ENCODE measurements at regions not wholly inside any gene's neighbourhood (a gene's known extent, or its start where the extent isn't known, plus 50 kb on each side); places are given as distances from the start of the nearest gene placed in this dataset.

DNA sequence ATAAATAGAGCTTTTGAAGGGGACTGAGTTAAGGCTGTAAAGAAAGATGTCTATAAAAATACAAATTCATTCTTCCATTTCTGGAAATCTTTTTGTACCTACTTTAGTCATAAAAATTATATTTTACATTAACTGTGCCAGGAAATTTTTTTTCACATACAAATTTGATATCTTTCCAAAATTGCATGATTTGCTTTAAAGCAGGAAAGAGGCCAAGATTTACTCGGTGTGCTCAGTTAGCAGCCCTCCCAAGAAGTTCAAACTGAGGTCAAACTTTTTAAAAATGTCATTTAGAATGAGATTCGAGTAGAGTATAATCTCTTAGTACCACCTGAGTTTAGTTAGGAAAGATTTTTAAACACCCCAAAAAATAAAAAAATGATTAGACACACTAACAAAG lies 173.2 kb upstream of the GRIP1 start:
- Histone ChIP-seq H3K4me1 (ENCODE audit: control insufficient read depth, insufficient read depth, low read length) (no peaks in the 10 kb centered on the region), H3K4me3 (ENCODE audit: low read length in 2 of 2) (no peak overlapping the region), H3K9me3 (ENCODE audit: control insufficient read depth in 2 of 2, low read length in 2 of 2) (no peaks in the 10 kb centered on the region), H3K36me3 (ENCODE audit: control insufficient read depth in 2 of 2, insufficient read depth in 2 of 2, low read length in 2 of 2) (no peaks in the 10 kb centered on the region), H3K9ac (ENCODE audit: low read length in 2 of 2) (no peak overlapping the region), H3K27ac (ENCODE audit: low read length) (no peak overlapping the region), H3K27me3 (ENCODE audit: control insufficient read depth in 1 of 2, insufficient read depth in 2 of 2, low read length in 2 of 2) (no peaks in the 10 kb centered on the region)

DNA sequence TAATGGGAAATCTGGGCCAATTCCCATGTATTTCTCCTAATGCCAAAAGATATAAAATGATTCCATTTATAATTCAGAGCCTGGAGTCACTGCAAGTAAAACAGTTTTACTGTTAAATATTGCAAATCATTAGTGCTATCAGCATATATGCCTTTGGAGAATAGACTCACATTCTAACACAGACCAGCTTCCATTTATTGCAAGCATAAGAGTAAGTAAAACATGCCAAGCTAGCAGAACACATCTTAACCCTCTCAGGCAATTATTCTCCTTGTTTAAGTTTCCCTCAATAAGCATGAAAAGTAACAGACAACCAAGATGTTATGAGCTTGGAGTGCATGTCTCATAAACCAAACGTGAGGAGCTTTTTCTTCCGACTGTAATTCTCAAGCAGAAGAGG lies 173.9 kb upstream of the GRIP1 start:
- Histone ChIP-seq H3K4me3 (ENCODE audit: low read length in 2 of 2) (no peak overlapping the region), H3K36me3 (ENCODE audit: control insufficient read depth in 2 of 2, insufficient read depth in 2 of 2, low read length in 2 of 2) (no peaks in the 10 kb centered on the region), H3K27ac (ENCODE audit: low read length) (no peak overlapping the region), H3K4me1 (ENCODE audit: control insufficient read depth, insufficient read depth, low read length) (no peaks in the 10 kb centered on the region), H3K27me3 (ENCODE audit: control insufficient read depth in 1 of 2, insufficient read depth in 2 of 2, low read length in 2 of 2) (no peaks in the 10 kb centered on the region), H3K9ac (ENCODE audit: low read length in 2 of 2) (no peak overlapping the region), H3K9me3 (ENCODE audit: control insufficient read depth in 2 of 2, low read length in 2 of 2) (no peaks in the 10 kb centered on the region)

DNA sequence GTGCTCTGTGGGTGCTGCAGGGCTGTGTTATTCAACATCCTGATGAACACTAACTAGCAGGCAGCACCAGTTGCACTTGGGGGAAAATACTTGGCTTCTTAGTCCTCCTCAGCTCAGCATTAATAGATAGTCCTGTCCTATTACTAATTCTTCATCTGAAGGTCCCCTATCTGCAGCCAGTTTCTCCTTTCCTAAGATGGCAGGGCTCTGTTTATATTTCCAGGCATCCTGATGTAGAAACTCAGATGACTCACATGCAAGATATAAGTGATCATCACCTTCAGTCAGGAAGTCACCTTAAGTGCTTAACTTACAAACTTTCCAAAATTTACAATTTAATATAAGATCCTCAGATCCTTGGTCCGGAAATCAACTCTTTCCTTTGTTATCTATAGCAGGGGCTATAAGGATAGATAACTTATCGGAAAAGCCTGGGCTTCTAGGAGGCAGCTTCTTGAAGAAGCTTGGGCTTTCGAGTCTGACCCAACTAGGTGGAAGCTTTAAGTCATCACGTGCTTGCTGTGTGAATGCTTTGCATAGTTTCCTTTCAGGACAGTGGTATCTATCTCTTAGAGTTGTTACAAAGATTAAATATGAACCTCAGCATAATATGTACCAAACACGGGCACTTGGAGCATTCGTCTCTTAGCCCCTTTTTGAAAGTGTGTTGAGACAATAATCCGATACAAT lies 181.0 kb upstream of the GRIP1 start:
- H3K36me3 ChIP-seq (ENCODE audit: control insufficient read depth in 2 of 2, insufficient read depth in 2 of 2, low read length in 2 of 2): no peaks in the 10 kb centered on the region
- H3K27me3 ChIP-seq (ENCODE audit: control insufficient read depth in 1 of 2, insufficient read depth in 2 of 2, low read length in 2 of 2): no peaks in the 10 kb centered on the region
- H3K4me3 ChIP-seq (ENCODE audit: low read length in 2 of 2): no peak overlapping the region
- H3K27ac ChIP-seq (ENCODE audit: low read length): no peak overlapping the region
- H3K9me3 ChIP-seq (ENCODE audit: control insufficient read depth in 2 of 2, low read length in 2 of 2): no peaks in the 10 kb centered on the region
- H3K4me1 ChIP-seq (ENCODE audit: control insufficient read depth, insufficient read depth, low read length): no peaks in the 10 kb centered on the region
- no peak overlapping the region for H3K9ac ChIP-seq (ENCODE audit: low read length in 2 of 2)

DNA sequence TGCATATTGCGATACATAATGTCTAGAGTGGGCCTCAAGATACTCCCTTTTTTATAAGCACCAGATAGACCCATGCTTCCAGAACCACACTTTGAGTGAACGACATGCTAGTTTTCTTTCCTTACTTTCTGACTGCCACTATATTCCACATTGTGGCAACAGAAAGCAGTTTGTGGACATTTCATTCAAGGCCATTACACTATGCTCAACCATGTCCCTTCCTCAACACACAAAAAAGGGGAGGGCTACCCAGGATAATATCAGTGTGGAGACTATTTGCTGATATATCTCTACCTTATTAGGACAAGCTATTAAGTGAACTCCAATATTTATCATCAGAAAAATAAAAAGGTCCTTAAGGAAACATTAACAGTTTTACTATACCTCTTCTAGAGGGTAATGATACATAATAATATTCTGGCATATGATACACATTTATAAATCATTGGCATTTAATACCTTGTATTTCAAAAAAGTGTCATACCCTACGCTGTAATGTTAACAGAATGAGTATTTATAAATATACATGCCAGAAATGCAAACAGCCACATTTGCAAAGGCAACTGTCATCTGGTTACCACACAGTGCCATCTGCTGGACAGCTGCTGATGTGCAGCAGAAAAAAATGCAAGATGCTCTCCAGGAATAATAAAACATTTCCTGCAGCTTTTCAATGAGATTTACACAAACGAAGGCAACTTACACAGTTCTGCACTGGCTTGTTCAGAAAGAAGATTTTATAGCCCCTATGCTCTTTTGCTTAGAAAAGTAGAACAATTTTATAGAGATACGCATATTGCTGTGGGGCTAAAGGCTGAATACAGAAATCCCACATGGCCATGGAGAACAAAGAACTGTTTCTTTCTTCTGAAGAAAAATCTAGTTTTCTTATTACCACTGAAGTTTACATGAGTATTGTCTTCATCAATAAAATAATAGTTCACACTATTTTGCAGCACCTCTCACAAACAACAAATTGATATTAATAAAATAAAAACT lies 182.2 kb upstream of the GRIP1 start:
- H3K36me3 ChIP-seq (ENCODE audit: control insufficient read depth in 2 of 2, insufficient read depth in 2 of 2, low read length in 2 of 2): no peaks in the 10 kb centered on the region
- no peak overlapping the region for H3K9ac ChIP-seq (ENCODE audit: low read length in 2 of 2)
- no peaks in the 10 kb centered on the region for H3K9me3 ChIP-seq (ENCODE audit: control insufficient read depth in 2 of 2, low read length in 2 of 2)
- no peak overlapping the region for H3K27ac ChIP-seq (ENCODE audit: low read length)
- no peak overlapping the region for H3K4me3 ChIP-seq (ENCODE audit: low read length in 2 of 2)
- no peaks in the 10 kb centered on the region for H3K4me1 ChIP-seq (ENCODE audit: control insufficient read depth, insufficient read depth, low read length)
- H3K27me3 ChIP-seq (ENCODE audit: control insufficient read depth in 1 of 2, insufficient read depth in 2 of 2, low read length in 2 of 2): no peaks in the 10 kb centered on the region

DNA sequence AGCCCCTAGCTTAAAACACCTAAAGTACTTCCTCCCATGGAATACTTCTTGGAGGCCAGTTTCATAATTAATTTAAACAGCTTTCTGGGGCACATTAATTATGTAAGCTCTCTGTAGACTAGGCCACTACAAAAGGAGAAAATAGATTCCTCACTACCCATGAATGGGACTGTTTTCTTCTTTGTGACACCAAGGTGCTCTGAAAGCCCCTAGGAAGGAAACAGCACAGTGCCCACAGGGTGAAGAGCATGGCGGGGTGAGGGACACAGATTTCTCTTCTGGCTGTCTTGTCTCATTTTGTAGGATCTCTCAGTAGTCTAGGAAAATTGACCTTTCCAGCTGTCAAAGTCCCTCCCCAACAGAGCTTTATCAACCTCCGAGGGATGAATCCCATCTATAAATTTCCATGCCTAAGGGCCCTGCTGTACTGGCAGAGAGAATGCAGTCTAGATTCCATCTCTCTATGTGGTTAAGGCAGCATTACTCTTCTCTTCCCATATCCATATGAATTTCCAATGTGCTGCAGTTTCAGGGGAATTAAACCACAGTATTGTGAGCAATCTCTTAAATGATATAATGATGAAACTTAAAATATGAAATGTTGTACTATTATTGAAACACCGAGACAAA lies 183.6 kb upstream of the GRIP1 start:
- no peaks in the 10 kb centered on the region for H3K36me3 ChIP-seq (ENCODE audit: control insufficient read depth in 2 of 2, insufficient read depth in 2 of 2, low read length in 2 of 2)
- no peak overlapping the region for H3K4me3 ChIP-seq (ENCODE audit: low read length in 2 of 2)
- H3K27me3 ChIP-seq (ENCODE audit: control insufficient read depth in 1 of 2, insufficient read depth in 2 of 2, low read length in 2 of 2): no peaks in the 10 kb centered on the region
- no peak overlapping the region for H3K9ac ChIP-seq (ENCODE audit: low read length in 2 of 2)
- H3K9me3 ChIP-seq (ENCODE audit: control insufficient read depth in 2 of 2, low read length in 2 of 2): no peaks in the 10 kb centered on the region
- no peaks in the 10 kb centered on the region for H3K4me1 ChIP-seq (ENCODE audit: control insufficient read depth, insufficient read depth, low read length)
- no peak overlapping the region for H3K27ac ChIP-seq (ENCODE audit: low read length)

DNA sequence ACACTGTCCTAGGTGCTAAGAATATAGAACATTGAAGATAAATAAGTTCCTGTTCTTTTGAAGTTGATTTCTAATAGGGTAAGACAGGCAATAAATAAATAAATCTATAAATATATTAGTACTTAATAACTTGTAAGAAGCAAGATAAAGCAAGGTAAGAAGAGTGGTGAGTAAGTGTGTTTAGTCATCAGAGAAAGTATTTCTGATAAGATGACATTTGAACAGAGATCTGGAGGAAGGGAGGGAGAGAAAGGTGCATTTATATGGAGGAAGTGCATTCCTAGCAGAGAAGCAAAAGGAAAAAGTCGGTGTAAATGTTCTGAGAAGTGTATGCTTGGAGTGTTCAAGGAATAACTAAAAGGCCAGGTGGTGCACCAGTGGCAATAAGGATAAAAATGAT lies 184.4 kb upstream of the GRIP1 start:
- H3K9me3 ChIP-seq (ENCODE audit: control insufficient read depth in 2 of 2, low read length in 2 of 2): no peaks in the 10 kb centered on the region
- H3K27me3 ChIP-seq (ENCODE audit: control insufficient read depth in 1 of 2, insufficient read depth in 2 of 2, low read length in 2 of 2): no peaks in the 10 kb centered on the region
- no peak overlapping the region for H3K27ac ChIP-seq (ENCODE audit: low read length)
- no peaks in the 10 kb centered on the region for H3K4me1 ChIP-seq (ENCODE audit: control insufficient read depth, insufficient read depth, low read length)
- no peak overlapping the region for H3K9ac ChIP-seq (ENCODE audit: low read length in 2 of 2)
- no peak overlapping the region for H3K4me3 ChIP-seq (ENCODE audit: low read length in 2 of 2)
- H3K36me3 ChIP-seq (ENCODE audit: control insufficient read depth in 2 of 2, insufficient read depth in 2 of 2, low read length in 2 of 2): no peaks in the 10 kb centered on the region

DNA sequence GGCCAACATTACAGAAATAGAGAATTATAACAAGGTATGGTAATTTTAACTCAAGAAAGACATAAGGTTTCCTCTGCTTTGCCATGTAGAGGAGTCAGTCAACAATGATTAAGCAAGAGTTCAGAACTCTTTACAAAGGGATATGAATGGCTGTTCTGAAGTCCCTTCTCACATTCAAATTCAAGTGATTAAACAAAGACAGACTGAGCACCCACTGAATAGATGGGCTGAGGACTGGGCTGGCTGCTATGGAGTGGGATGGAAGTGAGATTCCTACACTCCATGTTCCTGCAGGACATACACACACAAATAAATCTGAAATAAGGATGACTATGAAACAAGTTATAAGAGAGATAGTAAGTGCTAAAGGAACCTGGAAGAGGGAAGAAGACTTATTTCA lies 199.0 kb upstream of the GRIP1 start:
- no peaks in the 10 kb centered on the region for H3K9me3 ChIP-seq (ENCODE audit: control insufficient read depth in 2 of 2, low read length in 2 of 2)
- H3K27ac ChIP-seq (ENCODE audit: low read length): no peak overlapping the region
- H3K27me3 ChIP-seq (ENCODE audit: control insufficient read depth in 1 of 2, insufficient read depth in 2 of 2, low read length in 2 of 2): no peaks in the 10 kb centered on the region
- H3K4me1 ChIP-seq (ENCODE audit: control insufficient read depth, insufficient read depth, low read length): no peaks in the 10 kb centered on the region
- H3K9ac ChIP-seq (ENCODE audit: low read length in 2 of 2): no peak overlapping the region
- H3K36me3 ChIP-seq (ENCODE audit: control insufficient read depth in 2 of 2, insufficient read depth in 2 of 2, low read length in 2 of 2): no peaks in the 10 kb centered on the region
- H3K4me3 ChIP-seq (ENCODE audit: low read length in 2 of 2): no peak overlapping the region

DNA sequence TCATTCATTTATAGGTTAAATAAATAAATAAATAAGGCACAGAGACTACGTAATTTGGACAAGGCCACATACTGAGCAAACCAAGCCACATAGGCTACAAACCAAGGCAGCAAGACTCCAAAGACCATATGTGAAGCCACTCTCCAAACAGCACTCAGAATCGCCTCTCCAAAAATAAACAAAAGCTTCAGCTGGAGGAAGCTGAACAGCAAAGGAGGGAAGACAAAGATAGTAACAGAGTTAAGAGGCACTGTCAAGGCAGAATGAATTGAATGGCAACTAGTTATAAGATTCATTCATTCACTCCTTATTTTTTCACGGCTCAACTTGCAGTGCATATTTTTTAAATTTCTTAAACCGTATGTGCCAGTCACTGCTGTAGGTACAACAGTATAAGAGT lies 200.5 kb upstream of the GRIP1 start:
- H3K36me3 ChIP-seq (ENCODE audit: control insufficient read depth in 2 of 2, insufficient read depth in 2 of 2, low read length in 2 of 2): no peaks in the 10 kb centered on the region
- no peaks in the 10 kb centered on the region for H3K27me3 ChIP-seq (ENCODE audit: control insufficient read depth in 1 of 2, insufficient read depth in 2 of 2, low read length in 2 of 2)
- no peaks in the 10 kb centered on the region for H3K4me1 ChIP-seq (ENCODE audit: control insufficient read depth, insufficient read depth, low read length)
- H3K9me3 ChIP-seq (ENCODE audit: control insufficient read depth in 2 of 2, low read length in 2 of 2): no peaks in the 10 kb centered on the region
- H3K4me3 ChIP-seq (ENCODE audit: low read length in 2 of 2): no peak overlapping the region
- no peak overlapping the region for H3K27ac ChIP-seq (ENCODE audit: low read length)
- H3K9ac ChIP-seq (ENCODE audit: low read length in 2 of 2): no peak overlapping the region

DNA sequence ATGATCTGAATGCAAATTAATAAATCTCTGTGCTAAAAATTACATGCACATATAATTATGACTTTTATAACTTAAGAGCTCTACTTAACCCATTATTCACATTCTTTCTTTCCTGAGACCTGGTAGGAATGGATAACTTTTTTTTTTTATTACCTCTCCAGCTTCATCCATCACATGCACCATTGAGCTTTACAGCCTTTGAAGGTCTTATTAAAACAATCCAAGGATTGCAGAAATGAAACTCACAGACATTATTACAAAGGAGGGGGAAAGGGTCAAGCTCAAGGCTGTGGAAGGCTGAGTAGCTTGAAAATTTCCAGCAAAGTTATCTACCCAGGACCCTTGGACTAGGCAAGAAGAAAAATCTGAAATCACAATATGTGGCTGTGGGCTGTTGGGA lies 202.5 kb upstream of the GRIP1 start:
- Histone ChIP-seq H3K9ac (ENCODE audit: low read length in 2 of 2) (no peak overlapping the region), H3K9me3 (ENCODE audit: control insufficient read depth in 2 of 2, low read length in 2 of 2) (no peaks in the 10 kb centered on the region), H3K36me3 (ENCODE audit: control insufficient read depth in 2 of 2, insufficient read depth in 2 of 2, low read length in 2 of 2) (no peaks in the 10 kb centered on the region), H3K27me3 (ENCODE audit: control insufficient read depth in 1 of 2, insufficient read depth in 2 of 2, low read length in 2 of 2) (no peaks in the 10 kb centered on the region), H3K4me3 (ENCODE audit: low read length in 2 of 2) (no peak overlapping the region), H3K4me1 (ENCODE audit: control insufficient read depth, insufficient read depth, low read length) (no peaks in the 10 kb centered on the region), H3K27ac (ENCODE audit: low read length) (no peak overlapping the region)

DNA sequence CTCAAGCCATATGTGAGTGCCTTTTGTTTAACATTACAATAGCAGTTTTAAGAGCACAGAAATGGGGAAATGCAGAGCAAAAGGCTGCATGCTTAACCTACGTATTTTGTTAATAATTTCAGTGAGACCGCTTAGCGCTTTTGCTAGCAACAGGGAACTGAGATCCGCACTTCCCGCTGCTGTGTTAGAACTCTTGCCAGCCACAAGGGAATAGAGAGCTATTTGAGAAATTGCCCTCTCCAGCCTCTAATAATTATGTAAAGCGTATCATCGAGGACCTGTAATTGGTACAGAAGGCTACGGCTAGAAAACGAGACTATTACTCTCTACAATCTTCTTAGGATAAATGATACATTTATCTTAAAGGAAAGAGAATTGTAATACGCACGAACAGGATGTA lies 205.2 kb upstream of the GRIP1 start:
- H3K9me3 ChIP-seq (ENCODE audit: control insufficient read depth in 2 of 2, low read length in 2 of 2): no peaks in the 10 kb centered on the region
- H3K9ac ChIP-seq (ENCODE audit: low read length in 2 of 2): no peak overlapping the region
- no peak overlapping the region for H3K4me3 ChIP-seq (ENCODE audit: low read length in 2 of 2)
- no peaks in the 10 kb centered on the region for H3K4me1 ChIP-seq (ENCODE audit: control insufficient read depth, insufficient read depth, low read length)
- no peaks in the 10 kb centered on the region for H3K27me3 ChIP-seq (ENCODE audit: control insufficient read depth in 1 of 2, insufficient read depth in 2 of 2, low read length in 2 of 2)
- no peak overlapping the region for H3K27ac ChIP-seq (ENCODE audit: low read length)
- H3K36me3 ChIP-seq (ENCODE audit: control insufficient read depth in 2 of 2, insufficient read depth in 2 of 2, low read length in 2 of 2): no peaks in the 10 kb centered on the region

All from stomach smooth muscle (tissue), 2 donors.